ENCODE measurements at regions not wholly inside any gene's neighbourhood (a gene's known extent, or its start where the extent isn't known, plus 50 kb on each side); places are given as distances from the start of the nearest gene placed in this dataset.

GRCh38 chr13:34412817-34413375 is 529.2 kb upstream of the NBEA start:
- Histone ChIP-seq H2AK5ac (ENCODE audit: low read depth, low read length) (no peak overlapping the region), H4K8ac (ENCODE audit: low read depth, low read length) (no peak overlapping the region), H3K9me3 (replicated peaks in 1 of 2; ENCODE audit: control insufficient read depth in 2 of 2, insufficient read depth in 1 of 2, low read depth in 1 of 2, low read length in 2 of 2) (no peaks in the 10 kb centered on the region), H2BK12ac (ENCODE audit: low read length) (no peak overlapping the region), H3K36me3 (replicated peaks in 1 of 2; ENCODE audit: control insufficient read depth in 2 of 2, insufficient read depth in 2 of 2, low read length in 2 of 2) (no peaks in the 10 kb centered on the region), H2BK15ac (ENCODE audit: low read length) (no peak overlapping the region), H3K4me1 (ENCODE audit: control insufficient read depth in 2 of 2, insufficient read depth in 1 of 2, low read depth in 1 of 2, low read length in 2 of 2) (peaks cover 0 to 1% of the 10 kb centered on the region in 2 donors), H3K4me2 (ENCODE audit: insufficient read depth, low read length, poor library complexity, severe bottlenecking) (no peak overlapping the region), H3K14ac (ENCODE audit: low read length) (no peak overlapping the region), H3K4ac (ENCODE audit: low read length) (no peak overlapping the region), H3K27me3 (ENCODE audit: control insufficient read depth in 3 of 3, insufficient read depth in 3 of 3, low read depth in 1 of 3, low read length in 3 of 3) (no peaks in the 10 kb centered on the region), H3K27ac (replicated peaks; ENCODE audit: low read length) (no peak overlapping the region), H2BK5ac (ENCODE audit: low read length) (no peak overlapping the region), H3K9ac (ENCODE audit: low read depth, low read length, poor library complexity) (no peak overlapping the region), H3K4me3 (ENCODE audit: low read length in 2 of 2) (no peak overlapping the region), H3K23ac (ENCODE audit: low read depth, low read length, poor library complexity) (no peak overlapping the region), H3K18ac (ENCODE audit: low read length) (no peak overlapping the region), H4K91ac (ENCODE audit: low read depth, low read length, poor library complexity) (no peak overlapping the region), H3K79me1 (ENCODE audit: low read depth, low read length) (no peaks in the 10 kb centered on the region), H2BK120ac (ENCODE audit: low read depth, low read length) (no peak overlapping the region), H2AFZ (ENCODE audit: low read length) (no peak overlapping the region)
- no peak for DNase-seq (ENCODE audit: low spot score)
- no CpG with 5 or more reads among the region's 2 CpGs for WGBS, 2 donors (ENCODE audit: extremely low coverage in 2 of 2, insufficient read length in 2 of 2, insufficient replicate concordance in 1 of 2)

- Histone ChIP-seq H3K4me3 (ENCODE audit: low read length in 2 of 2) (no peak overlapping the region), H3K27ac (replicated peaks; ENCODE audit: low read length) (no peak overlapping the region), H4K91ac (ENCODE audit: low read depth, low read length, poor library complexity) (no peak overlapping the region), H2AFZ (ENCODE audit: low read length) (no peak overlapping the region), H3K36me3 (replicated peaks in 1 of 2; ENCODE audit: control insufficient read depth in 2 of 2, insufficient read depth in 2 of 2, low read length in 2 of 2) (no peaks in the 10 kb centered on the region), H2BK5ac (ENCODE audit: low read length) (no peak overlapping the region), H2BK120ac (ENCODE audit: low read depth, low read length) (no peak overlapping the region), H2BK12ac (ENCODE audit: low read length) (no peak overlapping the region), H2AK5ac (ENCODE audit: low read depth, low read length) (no peak overlapping the region), H3K23ac (ENCODE audit: low read depth, low read length, poor library complexity) (no peak overlapping the region), H3K79me1 (ENCODE audit: low read depth, low read length) (no peaks in the 10 kb centered on the region), H2BK15ac (ENCODE audit: low read length) (no peak overlapping the region), H3K27me3 (ENCODE audit: control insufficient read depth in 3 of 3, insufficient read depth in 3 of 3, low read depth in 1 of 3, low read length in 3 of 3) (no peaks in the 10 kb centered on the region), H3K4me1 (ENCODE audit: control insufficient read depth in 2 of 2, insufficient read depth in 1 of 2, low read depth in 1 of 2, low read length in 2 of 2) (no peaks in the 10 kb centered on the region), H3K18ac (ENCODE audit: low read length) (no peak overlapping the region), H3K4ac (ENCODE audit: low read length) (no peak overlapping the region), H4K8ac (ENCODE audit: low read depth, low read length) (no peak overlapping the region), H3K9me3 (replicated peaks in 1 of 2; ENCODE audit: control insufficient read depth in 2 of 2, insufficient read depth in 1 of 2, low read depth in 1 of 2, low read length in 2 of 2) (no peaks in the 10 kb centered on the region), H3K4me2 (ENCODE audit: insufficient read depth, low read length, poor library complexity, severe bottlenecking) (no peak overlapping the region), H3K14ac (ENCODE audit: low read length) (no peak overlapping the region), H3K9ac (ENCODE audit: low read depth, low read length, poor library complexity) (no peak overlapping the region)
- DNase-seq (ENCODE audit: low spot score), result no peak
- no CpG with 5 or more reads among the region's 1 CpG for WGBS, 2 donors (ENCODE audit: extremely low coverage in 2 of 2, insufficient read length in 2 of 2, insufficient replicate concordance in 1 of 2)
Measured at GRCh38 chr13:34413538-34414210, 528.4 kb upstream of the NBEA start.

GRCh38 chr13:34414616-34415015 is 527.5 kb upstream of the NBEA start:
- no peak overlapping the region for H3K27ac ChIP-seq (replicated peaks; ENCODE audit: low read length)
- H3K4me3 ChIP-seq (ENCODE audit: low read length in 2 of 2), result no peak overlapping the region
- H3K23ac ChIP-seq (ENCODE audit: low read depth, low read length, poor library complexity), result no peak overlapping the region
- no peak overlapping the region for H2BK120ac ChIP-seq (ENCODE audit: low read depth, low read length)
- no peak overlapping the region for H2AK5ac ChIP-seq (ENCODE audit: low read depth, low read length)
- DNase-seq (ENCODE audit: low spot score), result no peak
- H3K4ac ChIP-seq (ENCODE audit: low read length), result no peak overlapping the region
- no peak overlapping the region for H3K9ac ChIP-seq (ENCODE audit: low read depth, low read length, poor library complexity)
- H2BK12ac ChIP-seq (ENCODE audit: low read length), result no peak overlapping the region
- no CpG with 5 or more reads among the region's 4 CpGs for WGBS, 2 donors (ENCODE audit: extremely low coverage in 2 of 2, insufficient read length in 2 of 2, insufficient replicate concordance in 1 of 2)
- H3K18ac ChIP-seq (ENCODE audit: low read length), result peak overlapping the region; percentile 21
- H3K4me2 ChIP-seq (ENCODE audit: insufficient read depth, low read length, poor library complexity, severe bottlenecking), result no peak overlapping the region
- H2BK15ac ChIP-seq (ENCODE audit: low read length), result no peak overlapping the region
- H3K14ac ChIP-seq (ENCODE audit: low read length), result no peak overlapping the region
- no peaks in the 10 kb centered on the region for H3K79me1 ChIP-seq (ENCODE audit: low read depth, low read length)
- H2BK5ac ChIP-seq (ENCODE audit: low read length), result no peak overlapping the region
- no peak overlapping the region for H2AFZ ChIP-seq (ENCODE audit: low read length)
- H3K36me3 ChIP-seq (replicated peaks in 1 of 2; ENCODE audit: control insufficient read depth in 2 of 2, insufficient read depth in 2 of 2, low read length in 2 of 2), result no peaks in the 10 kb centered on the region
- H3K4me1 ChIP-seq (ENCODE audit: control insufficient read depth in 2 of 2, insufficient read depth in 1 of 2, low read depth in 1 of 2, low read length in 2 of 2), result no peaks in the 10 kb centered on the region
- H3K9me3 ChIP-seq (replicated peaks in 1 of 2; ENCODE audit: control insufficient read depth in 2 of 2, insufficient read depth in 1 of 2, low read depth in 1 of 2, low read length in 2 of 2), result no peaks in the 10 kb centered on the region
- H4K8ac ChIP-seq (ENCODE audit: low read depth, low read length), result no peak overlapping the region
- no peak overlapping the region for H4K91ac ChIP-seq (ENCODE audit: low read depth, low read length, poor library complexity)
- no peaks in the 10 kb centered on the region for H3K27me3 ChIP-seq (ENCODE audit: control insufficient read depth in 3 of 3, insufficient read depth in 3 of 3, low read depth in 1 of 3, low read length in 3 of 3)

GRCh38 chr13:34416971-34417380 is 525.1 kb upstream of the NBEA start:
- no peak overlapping the region for H4K8ac ChIP-seq (ENCODE audit: low read depth, low read length)
- no peaks in the 10 kb centered on the region for H3K36me3 ChIP-seq (replicated peaks in 1 of 2; ENCODE audit: control insufficient read depth in 2 of 2, insufficient read depth in 2 of 2, low read length in 2 of 2)
- H3K9ac ChIP-seq (ENCODE audit: low read depth, low read length, poor library complexity), result no peak overlapping the region
- no peak overlapping the region for H2AK5ac ChIP-seq (ENCODE audit: low read depth, low read length)
- H3K4ac ChIP-seq (ENCODE audit: low read length), result no peak overlapping the region
- no peak overlapping the region for H2BK15ac ChIP-seq (ENCODE audit: low read length)
- H3K4me1 ChIP-seq (ENCODE audit: control insufficient read depth in 2 of 2, insufficient read depth in 1 of 2, low read depth in 1 of 2, low read length in 2 of 2), result no peaks in the 10 kb centered on the region
- no peaks in the 10 kb centered on the region for H3K27me3 ChIP-seq (ENCODE audit: control insufficient read depth in 3 of 3, insufficient read depth in 3 of 3, low read depth in 1 of 3, low read length in 3 of 3)
- H3K4me2 ChIP-seq (ENCODE audit: insufficient read depth, low read length, poor library complexity, severe bottlenecking), result no peak overlapping the region
- H2BK5ac ChIP-seq (ENCODE audit: low read length), result no peak overlapping the region
- H3K23ac ChIP-seq (ENCODE audit: low read depth, low read length, poor library complexity), result no peak overlapping the region
- H3K9me3 ChIP-seq (replicated peaks in 1 of 2; ENCODE audit: control insufficient read depth in 2 of 2, insufficient read depth in 1 of 2, low read depth in 1 of 2, low read length in 2 of 2), result no peaks in the 10 kb centered on the region
- WGBS, 2 donors (ENCODE audit: extremely low coverage in 2 of 2, insufficient read length in 2 of 2, insufficient replicate concordance in 1 of 2), result no CpG with 5 or more reads among the region's 5 CpGs
- H2BK120ac ChIP-seq (ENCODE audit: low read depth, low read length), result no peak overlapping the region
- no peak overlapping the region for H2AFZ ChIP-seq (ENCODE audit: low read length)
- no peak overlapping the region for H2BK12ac ChIP-seq (ENCODE audit: low read length)
- H3K79me1 ChIP-seq (ENCODE audit: low read depth, low read length), result no peaks in the 10 kb centered on the region
- H3K27ac ChIP-seq (replicated peaks; ENCODE audit: low read length), result no peak overlapping the region
- H3K18ac ChIP-seq (ENCODE audit: low read length), result no peak overlapping the region
- no peak overlapping the region for H3K4me3 ChIP-seq (ENCODE audit: low read length in 2 of 2)
- no peak overlapping the region for H3K14ac ChIP-seq (ENCODE audit: low read length)
- no peak for DNase-seq (ENCODE audit: low spot score)
- no peak overlapping the region for H4K91ac ChIP-seq (ENCODE audit: low read depth, low read length, poor library complexity)

All from neuronal stem cell (in vitro differentiated cells).